ENCODE measurements at regions not wholly inside any gene's neighbourhood (a gene's known extent, or its start where the extent isn't known, plus 50 kb on each side); places are given as distances from the start of the nearest gene placed in this dataset.

DNA sequence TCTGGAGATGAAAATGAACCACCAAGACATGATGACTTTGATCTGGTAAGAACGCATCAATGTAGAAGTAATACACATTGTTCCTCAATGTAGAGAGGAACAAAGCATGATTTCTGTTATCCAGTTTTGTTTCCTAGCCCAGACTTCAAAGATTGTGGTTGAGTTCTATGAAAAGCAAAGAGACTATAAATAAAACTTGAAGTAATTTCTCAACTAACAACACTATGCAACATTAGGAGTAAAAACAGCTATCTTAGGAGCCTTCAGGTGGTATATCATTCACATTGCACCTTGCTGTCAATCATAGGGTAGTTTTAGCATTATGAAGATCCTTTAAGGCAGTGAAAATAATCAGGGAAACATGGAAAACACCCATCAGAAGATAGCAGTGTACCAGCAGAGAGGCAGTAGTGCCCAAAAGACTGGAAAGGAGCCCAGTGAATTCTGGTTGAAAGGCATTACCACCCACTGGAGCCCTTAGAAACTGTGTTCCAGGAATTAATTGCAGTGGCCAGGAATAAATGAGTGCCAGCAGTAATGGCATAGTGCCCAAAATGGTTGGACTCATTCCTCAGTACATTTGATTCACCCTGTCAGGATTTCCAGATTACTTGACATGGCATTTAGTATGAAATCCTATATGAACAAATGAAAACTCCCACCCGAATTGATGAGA lies 300.7 kb upstream of the CXXC4 start:
- no peak for DNase-seq (ENCODE audit: low spot score)

DNA sequence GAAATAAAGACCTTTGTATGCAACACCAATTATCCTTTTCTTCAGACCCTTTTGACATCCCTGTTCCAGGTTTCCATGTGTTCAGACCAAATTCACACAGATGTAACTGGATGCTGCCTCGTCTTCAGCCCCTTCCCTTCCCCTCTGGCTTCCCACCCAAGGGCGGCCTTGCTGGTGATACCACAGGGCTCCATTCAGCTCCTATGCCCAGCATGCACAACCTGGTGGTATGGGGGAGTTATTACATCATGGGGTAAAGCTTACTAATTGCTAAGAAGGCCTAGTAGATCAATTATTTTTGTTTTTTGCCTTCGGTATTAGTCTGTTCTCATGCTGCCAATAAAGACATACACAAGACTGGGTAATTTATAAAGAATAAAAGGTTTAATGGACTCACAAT lies 317.0 kb upstream of the CXXC4 start:
- DNase-seq (ENCODE audit: low spot score) = no peak

DNA sequence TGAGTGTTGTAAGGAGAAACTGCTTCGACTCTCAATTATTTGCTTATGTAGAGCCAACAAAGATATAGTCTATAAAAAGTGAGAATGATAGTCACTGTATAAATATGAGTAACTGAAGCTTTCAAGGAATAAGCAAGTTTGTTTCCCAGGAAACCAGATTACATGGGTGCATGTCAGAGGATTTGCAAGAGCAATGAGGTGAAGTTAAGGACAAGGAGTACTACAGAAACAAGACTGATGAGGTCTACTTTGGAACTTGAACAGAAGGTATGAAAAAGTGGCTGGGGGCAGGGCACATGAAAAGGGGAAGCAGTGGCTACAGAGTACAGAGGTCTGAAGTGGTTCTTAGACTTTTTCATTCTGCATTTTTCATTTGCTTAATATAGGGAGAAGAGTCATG lies 321.0 kb upstream of the CXXC4 start:
- DNase-seq (ENCODE audit: low spot score) = no peak

DNA sequence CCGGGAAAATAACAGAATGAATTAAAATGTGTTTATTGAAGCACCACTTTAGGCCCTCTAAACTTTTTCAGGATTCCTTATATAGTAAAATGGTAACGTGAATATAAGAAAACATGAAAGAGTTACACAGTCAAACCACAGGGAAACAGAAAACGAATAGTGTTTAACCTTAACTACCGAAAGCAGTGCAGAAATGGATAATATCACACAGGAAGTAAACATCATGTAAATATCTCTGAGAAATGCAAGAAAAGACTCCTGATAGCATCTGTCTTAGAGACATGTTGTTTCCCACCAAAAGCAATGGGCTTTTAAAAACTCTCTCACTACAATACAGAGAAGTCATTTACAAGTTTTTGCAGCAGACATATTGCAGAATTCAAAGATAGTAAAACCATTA lies 323.9 kb upstream of the CXXC4 start:
- DNase-seq (ENCODE audit: low spot score) = no peak

DNA sequence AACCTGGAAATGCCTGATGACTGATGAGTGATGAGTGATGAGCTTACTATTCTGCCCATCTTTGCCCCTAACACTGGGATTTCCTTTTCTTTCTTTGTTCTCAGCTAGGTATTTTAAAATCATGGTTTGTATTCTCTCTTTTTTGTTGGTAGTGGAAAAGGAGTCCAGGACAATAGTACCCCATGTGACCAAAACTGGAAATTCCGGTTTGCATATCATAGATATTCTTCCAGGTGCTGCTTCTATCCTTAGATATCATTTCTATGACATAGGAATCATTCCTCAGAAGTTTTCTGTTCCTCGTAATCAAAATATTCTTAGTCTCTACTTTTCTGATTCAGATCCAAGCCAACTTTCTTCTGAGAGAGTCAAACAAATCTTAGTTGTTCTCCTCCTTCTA lies 320.5 kb upstream of the TET2 start:
- peak; percentile 3 for DNase-seq (ENCODE audit: low spot score)

DNA sequence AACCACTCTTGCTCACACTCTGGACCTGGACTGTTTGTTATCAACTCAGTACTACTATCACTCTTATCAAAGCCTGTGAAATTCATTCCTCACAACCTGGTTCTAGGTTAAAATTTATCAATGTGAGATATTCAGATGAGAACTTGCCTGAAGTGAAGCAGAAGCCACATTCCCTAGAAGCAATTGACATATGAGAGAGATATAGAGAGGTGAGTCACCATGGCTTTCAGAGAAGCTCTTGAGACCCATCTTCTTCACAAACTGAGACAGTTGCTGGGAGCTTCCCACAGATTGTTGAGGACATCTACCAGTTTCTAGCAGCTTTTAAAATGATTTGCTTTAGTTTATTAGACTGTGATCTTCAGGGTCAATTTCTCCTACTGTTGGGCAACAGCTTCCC lies 316.9 kb upstream of the TET2 start:
- no peak for DNase-seq (ENCODE audit: low spot score)

DNA sequence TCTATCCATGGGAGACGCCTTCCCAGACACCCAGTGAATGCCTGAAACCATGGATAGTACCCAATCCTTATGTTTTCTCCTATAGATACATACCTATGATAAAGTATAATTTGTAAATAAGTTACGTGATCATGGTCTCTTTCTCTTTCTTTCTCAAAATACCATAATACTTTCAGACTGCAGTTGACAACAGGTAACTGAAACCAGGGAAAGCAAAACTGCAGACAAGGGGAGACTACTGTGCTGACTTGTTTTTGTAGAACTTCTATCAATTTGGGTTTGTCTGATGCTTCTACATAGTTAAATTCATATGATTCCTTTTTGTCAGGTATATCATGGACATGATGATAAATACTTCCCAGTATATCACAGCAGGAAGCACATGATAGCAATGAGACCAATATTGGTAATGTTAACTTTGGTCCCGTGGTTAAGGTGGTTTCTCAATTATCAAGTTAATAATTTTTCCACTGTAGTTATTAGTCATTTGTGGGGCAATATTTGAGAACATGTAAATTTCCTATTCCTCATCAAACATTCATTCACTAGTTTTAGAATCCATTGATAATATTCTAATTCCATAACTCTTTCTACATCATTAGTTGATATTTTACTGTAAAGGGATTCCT lies 298.0 kb upstream of the TET2 start:
- peak; percentile 5 for DNase-seq (ENCODE audit: low spot score)

DNA sequence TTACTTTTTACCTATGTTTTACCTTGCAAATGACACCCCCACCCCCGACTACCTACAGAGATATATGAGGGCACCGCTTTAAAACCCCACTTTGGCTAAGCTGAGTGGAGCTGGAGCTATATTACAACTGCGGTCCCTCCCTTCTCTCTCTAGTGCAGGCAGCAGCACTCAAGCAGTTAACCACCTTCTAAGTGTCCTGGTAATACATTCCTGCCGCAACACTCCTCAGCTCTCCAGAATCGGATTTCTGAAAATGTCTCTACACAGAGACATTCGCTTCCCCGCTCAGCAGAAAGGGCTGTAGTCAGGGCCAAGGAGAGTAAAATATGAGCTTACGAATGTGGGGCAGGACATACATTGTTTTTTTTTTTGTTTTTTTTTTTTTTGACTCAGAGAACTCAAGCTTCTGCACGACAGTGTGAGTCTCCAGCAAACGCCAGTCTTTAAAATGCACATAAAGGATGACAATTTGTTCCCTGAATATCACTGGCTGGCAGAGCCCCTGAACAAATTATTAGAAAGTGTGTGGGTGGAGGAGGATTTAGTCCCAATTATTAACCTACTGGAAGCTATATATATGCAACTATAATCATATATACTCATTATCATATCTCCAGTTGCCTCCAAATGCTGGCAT lies 287.0 kb upstream of the TET2 start:
- DNase-seq (ENCODE audit: low spot score) = no peak

DNA sequence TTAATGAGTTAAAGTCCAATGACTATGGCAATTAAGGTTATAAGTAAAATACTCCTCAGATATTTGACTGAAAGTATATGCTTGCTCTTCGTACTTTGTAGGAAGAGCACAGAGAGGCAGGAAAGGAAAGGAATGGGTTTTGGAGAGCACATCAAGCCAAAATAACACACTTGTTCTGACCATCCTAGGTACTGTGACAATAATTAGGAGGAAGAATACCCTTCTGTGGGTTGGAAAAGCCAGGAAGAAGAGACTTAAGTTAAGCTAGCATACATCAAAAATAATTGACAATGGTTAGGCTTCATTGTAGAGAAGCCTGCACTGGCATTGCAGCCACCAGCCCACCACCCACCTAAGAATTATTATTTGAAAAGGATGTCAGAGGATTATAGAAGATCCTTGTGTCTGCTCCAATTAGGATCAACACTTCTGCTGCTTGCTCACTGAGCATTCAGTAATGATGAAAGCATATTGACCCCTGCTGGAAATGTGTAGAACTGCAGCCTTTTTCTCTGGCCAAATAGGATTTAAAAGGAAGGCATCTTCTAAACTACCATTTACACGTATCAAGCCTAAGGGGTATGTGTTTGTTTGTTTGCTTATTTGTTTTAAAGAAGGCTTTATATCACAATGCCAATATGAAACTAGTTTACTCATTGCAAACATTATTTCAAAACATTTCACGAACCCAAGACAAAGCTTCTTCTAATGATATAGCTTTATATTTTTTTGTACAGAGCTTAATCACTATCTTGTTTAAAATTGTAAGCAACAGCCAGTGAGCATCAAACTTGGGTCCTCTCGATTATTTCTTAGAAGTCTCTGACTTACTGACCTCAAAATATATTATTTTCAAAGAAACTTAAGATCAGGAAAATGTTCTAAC lies 286.2 kb upstream of the TET2 start:
- peak; percentile 73 for DNase-seq (ENCODE audit: low spot score)

DNA sequence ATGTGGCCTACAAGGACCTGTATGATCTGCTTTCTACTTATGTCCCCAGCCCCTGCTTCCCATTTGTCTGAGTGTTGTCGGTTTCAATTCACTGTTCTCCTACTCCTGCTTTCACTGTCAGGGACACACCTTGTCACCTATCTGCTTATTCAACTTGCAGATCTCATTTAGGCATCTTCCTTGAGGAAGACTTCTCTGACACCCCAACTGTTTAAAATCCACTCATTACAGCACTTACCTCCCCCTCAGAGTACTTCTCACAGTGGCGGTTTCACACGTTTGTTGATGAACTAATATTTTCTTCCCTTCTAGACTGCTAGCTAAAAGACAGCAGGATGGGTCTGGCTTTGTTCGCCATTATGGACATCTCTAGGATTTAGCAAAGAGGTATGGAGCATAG lies 279.9 kb upstream of the TET2 start:
- no peak for DNase-seq (ENCODE audit: low spot score)

DNA sequence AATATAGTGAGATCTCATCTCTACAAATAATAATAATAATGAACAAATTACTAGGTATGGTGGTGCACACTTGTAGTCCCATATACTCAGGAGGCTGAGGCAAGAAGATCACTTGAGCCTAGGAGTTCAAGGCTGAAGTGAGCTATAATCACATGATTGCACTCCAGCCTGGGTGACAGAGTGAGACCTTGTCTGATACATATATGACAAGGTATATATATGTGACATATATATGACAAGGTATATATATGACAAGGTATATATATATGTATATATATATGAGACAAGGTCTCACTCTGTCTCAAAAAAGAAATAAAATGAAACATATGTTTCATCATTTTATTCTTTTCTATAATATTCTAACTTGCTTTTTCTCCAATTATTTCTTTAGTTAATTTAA lies 278.1 kb upstream of the TET2 start:
- DNase-seq (ENCODE audit: low spot score) = no peak

DNA sequence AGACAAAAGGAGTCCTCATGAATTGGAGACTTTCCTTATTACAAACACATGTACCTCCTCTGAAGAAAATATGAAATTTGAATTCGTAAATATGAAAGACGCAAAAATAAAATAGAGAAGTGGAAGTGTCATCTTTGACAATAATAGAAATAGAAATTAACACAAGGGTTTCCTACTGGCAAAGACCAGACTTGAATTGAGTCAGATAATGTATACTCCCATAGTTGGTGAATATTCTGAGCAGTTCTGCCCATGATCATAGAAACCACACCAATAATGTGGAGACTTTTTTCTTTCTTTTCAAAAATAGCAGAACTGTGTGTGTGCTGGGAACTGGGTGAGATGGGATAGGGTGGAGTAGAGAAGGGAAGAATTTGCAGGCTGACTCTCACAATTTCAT lies 277.7 kb upstream of the TET2 start:
- DNase-seq (ENCODE audit: low spot score) = no peak

DNA sequence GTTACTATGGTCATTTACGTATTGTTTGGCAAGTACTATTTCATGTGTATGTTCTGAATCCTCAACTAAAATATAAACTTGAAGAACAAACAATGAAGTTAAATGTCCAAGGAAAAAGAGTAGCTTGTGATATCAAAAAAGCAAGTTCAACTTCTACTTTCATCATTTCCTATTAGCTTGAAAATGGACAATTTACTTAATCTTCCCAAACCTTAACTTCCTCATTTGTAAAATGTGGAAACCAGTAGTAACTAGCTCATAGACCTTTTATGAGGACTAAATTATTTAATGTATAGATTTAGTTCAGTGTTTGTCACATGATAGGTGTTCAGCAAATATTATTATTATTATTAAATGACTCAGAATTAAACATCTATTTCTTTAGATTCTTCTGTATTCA lies 276.8 kb upstream of the TET2 start:
- DNase-seq (ENCODE audit: low spot score) = no peak

DNA sequence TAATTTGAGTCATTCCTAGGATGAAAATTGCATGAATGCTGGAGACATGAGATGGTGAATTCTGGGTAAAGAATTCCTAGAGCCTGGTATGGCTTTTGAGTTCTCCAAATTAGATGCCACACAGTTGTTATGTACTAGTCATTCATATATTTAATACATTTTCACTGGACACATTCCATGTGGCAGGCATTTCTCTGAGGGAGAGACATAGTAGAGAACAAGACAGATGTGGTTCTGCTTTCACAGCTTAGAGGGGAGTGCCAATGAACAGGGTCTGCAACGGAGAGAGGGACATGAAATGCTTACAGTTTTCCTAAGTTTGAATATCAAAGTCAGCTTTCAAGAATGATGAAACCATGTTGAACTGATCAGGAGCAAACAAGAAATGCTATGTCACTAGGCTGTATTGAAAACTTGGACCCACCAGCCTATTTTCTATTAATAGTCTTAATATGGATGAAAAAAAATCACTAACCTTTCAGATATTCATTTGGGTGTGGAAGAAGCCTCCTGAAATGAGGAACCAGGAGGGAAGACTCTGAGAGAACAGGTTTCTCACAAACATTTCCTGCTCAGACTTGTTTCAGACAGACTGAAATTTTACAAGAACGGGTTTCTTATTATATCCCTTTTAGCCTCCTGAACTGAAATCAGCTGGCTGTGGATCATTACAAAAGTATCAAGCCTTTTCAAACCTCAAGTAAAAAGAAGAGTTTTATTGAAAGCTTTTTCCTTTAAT lies 276.0 kb upstream of the TET2 start:
- DNase-seq (ENCODE audit: low spot score) = no peak

DNA sequence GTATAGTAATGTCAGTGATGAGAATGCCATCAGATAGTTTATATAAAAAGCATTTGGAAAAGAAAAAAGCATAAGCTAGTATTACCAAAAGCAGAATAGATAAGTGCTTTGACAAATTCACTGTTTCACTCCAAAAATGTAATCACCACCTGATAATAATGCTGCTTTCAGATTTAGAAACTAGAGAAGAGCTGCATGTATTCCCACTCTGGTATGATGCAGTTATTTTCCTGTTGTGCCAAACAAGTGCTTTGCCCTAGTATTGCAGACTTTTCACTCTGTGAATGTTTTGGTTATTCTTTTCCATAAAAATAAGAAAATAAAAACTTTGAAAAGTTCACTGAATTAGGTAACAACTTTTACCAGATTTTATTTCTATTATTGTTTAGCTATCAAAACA lies 267.7 kb upstream of the TET2 start:
- no peak for DNase-seq (ENCODE audit: low spot score)

DNA sequence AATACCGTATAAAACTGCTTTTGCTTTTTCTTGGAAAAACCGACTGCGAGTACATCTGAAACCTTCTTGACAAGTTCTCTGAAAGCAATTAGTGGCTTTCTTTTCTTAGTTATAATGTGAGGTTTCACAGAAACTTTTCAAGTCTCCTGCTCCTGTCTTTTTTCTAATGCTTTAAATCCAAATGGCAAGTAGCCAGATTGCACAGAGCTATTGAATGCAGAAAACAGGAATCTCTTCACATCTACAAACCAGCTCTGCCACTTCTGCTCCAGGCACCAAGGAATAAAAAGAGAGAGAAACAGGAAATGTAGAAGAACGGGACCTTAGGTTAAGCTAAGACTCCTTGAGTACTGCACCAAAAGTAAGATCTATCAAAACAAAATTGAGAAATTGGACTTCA lies 267.3 kb upstream of the TET2 start:
- no peak for DNase-seq (ENCODE audit: low spot score)

DNA sequence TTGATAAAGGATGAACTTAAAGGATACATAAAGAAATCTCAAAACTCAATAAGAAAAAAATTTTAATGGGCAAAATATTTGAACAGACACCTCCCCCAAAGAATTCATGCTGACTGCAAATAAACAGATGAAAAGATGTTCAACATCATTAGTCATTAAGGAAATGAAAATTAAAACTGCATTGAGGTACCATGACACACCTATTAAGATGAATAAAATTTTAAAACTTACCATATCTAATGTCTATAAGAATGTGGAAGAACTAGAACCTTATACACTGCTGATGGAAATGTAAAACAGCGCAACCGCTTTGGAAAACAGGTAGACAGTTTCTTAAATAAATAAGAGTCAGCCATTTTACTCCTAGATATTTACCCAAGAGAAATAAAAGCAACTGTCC lies 266.8 kb upstream of the TET2 start:
- DNase-seq (ENCODE audit: low spot score) = no peak

DNA sequence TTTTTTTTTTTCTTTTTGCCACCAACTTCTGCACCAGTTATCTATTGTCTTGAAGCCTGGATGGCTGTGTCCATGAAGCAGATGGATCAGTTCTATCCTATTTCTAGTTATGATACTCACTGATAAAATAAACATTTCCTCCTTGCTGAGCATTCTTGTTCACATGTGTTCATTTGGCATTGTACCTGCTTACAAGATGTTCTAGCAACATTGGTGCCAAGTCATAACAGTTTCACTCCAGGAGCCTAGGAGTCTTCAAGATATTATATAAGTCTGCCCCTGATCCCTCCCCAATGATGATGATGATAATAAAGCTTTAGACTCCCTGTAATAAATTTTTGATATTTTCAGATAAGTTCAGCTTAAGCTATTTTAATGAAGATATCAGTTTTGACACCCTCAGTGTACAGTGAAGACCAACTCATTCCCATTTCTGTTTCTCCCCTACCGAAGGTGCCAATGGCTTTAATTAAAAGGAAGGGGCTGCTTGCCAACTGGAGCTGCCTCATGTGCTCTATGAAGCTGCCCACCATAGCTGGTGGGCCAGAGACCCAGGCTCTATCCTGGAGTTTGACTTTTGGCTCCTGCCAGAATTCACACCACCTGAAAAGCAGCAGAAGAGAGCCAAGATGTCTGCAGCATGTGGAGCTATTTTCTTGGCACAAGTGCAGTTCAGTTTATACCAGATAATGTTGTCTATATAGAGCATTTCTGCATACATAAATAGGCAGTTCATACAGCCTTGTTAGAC lies 265.4 kb upstream of the TET2 start:
- no peak for DNase-seq (ENCODE audit: low spot score)

DNA sequence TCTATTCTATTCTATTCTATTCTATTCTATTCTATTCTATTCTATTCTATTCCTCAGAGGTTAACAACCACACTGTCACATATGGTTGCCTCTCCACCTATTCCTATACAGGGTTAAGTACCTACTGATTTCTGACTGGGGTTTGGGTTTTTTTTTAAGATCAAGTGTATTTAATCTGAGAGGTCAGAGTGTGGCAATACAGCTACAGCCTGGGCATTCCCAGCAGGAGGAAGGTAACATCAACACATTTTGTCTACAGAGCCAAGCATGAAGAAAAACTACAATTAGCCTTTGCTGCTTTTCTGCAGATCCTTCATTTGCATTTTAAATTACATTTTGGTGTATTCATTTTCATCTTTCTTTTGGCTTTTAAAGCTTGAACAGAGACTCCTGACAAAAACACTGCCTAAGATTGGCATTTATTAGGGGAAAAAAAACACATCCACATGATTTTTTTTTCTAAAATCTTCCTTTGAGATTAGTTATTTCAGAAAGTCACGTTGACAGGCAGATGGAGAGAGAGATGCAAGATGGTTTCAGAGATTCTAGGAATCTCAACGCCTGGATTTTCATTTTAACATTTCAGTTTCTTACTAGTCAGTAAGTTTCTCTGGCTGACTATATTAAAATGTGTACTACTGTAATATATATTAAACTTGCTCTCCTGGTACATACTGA lies 255.9 kb upstream of the TET2 start:
- DNase-seq (ENCODE audit: low spot score) = no peak

Measured in kidney tubule cell (primary cell).